ENCODE measurements at regions not wholly inside any gene's neighbourhood (a gene's known extent, or its start where the extent isn't known, plus 50 kb on each side); places are given as distances from the start of the nearest gene placed in this dataset.

DNA sequence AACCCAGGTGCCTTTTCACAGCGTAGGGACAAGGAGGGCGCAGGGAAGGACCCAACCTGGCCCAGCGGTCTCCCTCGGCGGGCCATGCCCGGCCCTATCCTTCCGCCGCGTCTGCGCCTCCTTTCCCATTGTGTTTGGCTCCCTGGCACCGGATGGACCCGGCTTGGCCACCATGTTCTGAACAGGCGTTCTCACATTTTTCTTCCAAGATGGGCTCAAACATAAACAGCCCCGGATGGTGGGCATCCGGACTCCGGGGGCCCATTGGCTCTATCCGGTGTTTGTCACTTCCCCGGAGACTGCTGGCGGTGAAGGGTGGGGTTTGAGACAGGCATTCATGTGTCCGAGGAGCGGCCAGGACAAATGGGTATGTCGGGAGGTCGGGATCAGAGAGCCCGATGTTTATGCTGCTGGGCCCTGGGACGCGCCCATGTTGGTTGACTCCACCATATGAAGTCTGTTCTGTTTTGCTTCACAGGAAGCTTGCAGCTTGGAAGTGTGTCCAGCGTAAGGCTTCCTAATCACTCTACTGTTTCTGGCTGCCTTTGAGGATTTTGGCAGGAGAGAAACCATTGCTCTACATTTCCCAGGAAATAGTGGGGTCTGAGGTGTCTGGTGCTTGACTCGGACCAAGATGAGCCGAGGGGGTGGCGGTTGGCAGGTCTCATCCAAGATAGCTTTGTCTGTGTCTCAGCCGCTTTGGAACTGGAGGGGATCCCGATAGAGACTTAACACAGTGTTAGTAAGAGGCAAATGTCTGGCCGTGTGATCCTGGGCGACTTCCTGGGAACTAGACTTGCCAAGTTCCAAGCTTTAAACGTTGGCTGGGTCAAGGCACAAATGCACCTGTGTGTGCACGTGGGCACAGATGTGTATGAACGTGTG is 188.3 kb downstream of the IRF8 start:
- no peak for DNase-seq (ENCODE audit: low read depth in 4 of 4, low spot score in 2 of 4)

DNA sequence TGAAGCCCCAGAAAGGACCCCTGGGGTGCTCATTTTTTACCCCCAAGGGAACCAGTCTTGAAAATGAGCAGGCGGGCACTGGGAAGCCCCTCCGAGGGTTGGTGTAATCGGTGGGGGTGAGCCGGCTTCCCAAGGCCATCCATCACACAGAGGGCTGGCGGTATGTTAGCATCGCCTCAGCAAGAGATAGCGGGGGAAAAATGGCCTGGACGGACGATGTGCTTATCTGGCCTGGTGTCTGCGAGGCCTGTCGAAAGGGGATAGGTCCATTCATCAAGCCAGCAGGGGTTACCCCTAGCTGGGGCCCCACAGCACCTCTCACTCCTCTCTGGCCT is 188.9 kb downstream of the IRF8 start:
- DNase-seq (ENCODE audit: low read depth in 4 of 4, low spot score in 2 of 4): no peak

DNA sequence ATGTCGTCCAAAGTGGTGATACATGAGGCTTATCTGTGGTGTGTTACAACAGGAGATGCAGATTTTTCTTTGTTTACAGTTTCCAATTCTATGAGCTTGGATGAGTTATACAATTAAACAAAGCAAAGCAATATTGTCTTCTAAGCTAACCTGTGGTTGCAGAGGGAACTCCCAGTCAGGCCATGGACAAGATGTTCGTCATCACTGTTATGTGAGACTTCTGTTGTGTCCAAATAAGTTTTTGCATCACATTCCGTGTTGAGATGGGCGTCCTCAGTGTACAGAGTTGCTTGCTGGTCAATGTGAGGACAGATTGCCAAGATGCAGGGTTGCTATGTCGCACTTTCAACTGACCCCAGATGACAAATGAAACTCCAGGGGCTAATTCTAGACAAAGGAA is 189.3 kb downstream of the IRF8 start:
- no peak for DNase-seq (ENCODE audit: low read depth in 4 of 4, low spot score in 2 of 4)

DNA sequence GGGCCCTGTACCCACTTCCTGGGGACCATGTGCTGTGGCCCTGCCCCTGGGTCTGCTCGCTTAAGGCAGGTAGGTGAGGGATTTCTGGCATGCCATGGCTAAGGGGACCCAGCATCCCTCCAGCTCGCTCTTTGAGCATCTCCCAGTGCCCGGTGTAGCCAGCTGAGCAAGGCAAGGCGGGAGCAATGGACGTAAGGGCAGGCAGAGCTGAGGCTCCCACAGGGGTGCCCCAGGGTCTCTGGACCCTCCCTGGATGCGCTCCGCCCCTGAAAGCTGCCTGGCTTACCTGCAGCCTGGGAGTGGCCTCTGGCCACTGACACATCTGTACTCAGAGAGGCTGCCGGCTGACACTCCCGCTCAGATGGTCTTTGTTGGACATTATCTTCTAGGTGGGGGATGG is 189.9 kb downstream of the IRF8 start:
- DNase-seq (ENCODE audit: low read depth in 4 of 4, low spot score in 2 of 4): no peak

DNA sequence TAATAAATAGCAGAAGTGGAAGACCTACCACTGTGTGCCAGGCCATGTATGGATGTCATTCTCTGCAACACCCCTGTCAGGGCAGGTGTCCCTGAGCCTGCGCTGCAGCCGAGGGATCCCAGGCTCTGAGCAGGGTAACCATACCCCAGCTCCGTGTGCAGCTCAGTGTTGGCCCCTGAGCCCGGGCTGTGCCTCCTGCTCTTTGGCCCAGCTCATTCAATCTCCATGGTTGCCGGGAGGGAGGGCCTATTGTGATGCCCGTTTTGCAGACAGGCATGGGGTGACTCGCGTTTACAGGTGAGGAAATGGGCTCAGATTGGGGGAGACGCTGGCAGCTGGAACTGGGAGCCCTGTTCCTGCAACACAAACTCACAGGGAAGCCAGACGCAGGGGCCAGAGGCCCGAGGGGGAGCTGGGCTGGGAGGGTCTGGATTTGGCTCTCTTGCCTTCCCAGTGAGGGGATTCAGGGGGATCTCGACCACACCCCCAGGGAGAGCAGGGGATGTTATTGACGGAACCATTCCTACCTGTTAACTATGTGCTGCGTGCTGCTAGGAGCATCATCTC is 190.5 kb downstream of the IRF8 start:
- DNase-seq (ENCODE audit: low read depth in 4 of 4, low spot score in 2 of 4): no peak

DNA sequence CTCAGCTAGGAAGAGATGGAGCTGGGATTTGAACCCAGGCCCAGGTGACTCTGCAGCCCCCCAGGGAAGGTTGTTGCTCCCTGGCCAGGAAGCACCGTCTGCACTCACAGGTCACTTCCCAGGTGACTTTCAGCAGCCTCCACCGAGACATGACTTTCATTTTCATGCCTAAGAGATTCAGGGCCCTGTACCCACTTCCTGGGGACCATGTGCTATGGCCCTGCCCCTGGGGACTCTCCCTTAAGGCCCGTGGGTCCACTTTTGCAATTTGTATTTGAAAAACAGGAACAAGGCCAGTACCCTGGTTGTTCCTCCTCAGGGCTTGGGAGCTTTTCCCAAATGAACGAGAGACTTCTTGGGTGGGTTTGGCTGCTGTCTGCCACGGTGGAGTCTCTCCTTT is 191.0 kb downstream of the IRF8 start:
- DNase-seq (ENCODE audit: low read depth in 4 of 4, low spot score in 2 of 4): no peak

DNA sequence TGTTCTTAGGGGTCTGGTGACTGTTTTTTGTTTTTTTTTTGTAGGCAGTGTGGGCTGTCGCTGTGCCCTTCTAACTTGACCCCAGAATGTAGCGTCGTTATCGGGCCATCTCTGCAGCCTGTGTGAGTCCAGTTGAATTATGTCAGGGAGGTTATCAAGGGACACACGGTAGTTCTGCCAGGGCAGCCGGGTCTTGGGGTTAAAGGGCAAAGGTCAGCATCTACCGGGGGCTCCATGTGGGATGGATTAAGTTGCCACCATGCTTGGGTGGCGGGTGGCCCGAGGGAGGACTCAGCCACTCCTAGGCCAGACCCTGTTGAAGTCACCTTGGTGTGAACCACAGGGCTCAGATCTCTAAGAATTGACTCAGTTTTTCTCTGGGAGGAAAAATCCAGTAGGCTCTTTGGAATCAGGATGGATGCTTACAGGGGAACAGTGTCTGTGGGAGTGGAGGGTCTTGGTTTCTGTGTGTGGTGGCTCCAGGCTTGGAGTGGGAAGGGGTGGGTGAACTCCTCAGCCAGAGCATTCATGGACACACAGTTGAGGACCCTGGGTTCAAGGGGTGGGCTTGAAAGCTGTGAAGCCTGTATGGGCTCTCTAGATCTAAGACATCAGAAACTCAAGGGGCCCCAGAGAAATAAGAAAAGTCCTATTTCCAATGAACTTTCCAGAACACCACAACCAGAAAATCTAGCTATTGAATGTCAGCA is 191.7 kb downstream of the IRF8 start:
- no peak for DNase-seq (ENCODE audit: low read depth in 4 of 4, low spot score in 2 of 4)

DNA sequence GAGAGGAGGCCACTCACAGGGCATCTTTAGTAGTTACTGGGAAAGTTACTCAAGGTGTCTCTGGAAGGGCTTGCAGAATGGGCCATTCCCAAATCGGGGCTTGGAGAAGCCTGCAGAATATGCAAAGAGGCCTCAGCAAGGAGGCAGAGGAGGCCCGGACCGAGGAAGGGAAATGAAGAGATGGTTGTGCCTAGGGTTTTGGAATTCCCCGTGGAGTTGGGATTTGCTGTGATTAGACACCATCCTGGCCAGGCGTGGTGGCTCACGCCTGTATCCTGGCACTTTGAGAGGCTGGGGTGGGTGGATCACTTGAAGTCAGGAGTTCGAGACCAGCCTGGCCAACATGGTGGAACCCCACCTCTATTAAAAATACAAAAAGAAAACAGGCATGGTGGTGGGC is 193.0 kb downstream of the IRF8 start:
- no peak for DNase-seq (ENCODE audit: low read depth in 4 of 4, low spot score in 2 of 4)

DNA sequence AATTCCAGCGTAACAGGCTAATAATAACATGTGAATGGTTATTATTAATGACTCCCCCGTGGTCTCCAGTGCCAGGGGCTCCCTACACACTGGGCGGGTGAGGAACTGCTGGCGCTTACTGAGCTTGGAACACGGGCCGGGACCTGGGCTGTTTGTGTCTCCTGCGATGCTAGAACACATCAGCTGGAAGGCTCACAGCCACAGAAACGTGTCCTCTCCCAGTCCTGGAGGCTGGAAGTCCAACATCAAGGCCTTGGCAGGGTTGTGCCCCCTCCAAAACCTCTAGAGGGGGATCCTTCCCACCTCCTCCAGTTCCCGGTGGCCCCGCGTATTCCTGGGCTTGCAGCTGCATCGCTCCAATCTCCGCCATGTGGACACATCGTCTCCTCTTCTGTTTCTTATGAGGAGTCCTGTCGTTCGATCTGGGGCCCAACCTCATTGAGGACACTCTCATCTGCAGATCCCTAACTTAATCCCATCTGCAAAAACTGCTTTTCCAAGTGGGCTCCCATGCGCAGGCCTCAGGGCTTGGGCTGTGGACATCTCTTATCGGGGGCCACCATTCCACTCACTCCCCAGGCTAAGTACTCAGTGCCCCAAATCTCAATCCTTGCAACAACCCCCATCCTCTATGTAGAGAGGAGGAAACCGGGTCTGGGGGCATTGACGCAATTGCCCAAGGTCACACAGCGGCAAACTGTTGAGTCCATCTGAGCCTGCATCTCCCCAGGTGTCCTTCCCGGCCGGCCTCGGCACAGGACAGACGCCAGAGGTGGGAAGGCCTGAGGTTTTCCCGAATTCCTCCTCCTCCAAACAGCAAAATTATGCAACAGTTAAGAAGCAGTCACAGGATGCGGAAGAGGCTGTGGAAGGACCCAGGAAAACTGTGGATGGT is 193.9 kb downstream of the IRF8 start:
- no peak for DNase-seq (ENCODE audit: low read depth in 4 of 4, low spot score in 2 of 4)

DNA sequence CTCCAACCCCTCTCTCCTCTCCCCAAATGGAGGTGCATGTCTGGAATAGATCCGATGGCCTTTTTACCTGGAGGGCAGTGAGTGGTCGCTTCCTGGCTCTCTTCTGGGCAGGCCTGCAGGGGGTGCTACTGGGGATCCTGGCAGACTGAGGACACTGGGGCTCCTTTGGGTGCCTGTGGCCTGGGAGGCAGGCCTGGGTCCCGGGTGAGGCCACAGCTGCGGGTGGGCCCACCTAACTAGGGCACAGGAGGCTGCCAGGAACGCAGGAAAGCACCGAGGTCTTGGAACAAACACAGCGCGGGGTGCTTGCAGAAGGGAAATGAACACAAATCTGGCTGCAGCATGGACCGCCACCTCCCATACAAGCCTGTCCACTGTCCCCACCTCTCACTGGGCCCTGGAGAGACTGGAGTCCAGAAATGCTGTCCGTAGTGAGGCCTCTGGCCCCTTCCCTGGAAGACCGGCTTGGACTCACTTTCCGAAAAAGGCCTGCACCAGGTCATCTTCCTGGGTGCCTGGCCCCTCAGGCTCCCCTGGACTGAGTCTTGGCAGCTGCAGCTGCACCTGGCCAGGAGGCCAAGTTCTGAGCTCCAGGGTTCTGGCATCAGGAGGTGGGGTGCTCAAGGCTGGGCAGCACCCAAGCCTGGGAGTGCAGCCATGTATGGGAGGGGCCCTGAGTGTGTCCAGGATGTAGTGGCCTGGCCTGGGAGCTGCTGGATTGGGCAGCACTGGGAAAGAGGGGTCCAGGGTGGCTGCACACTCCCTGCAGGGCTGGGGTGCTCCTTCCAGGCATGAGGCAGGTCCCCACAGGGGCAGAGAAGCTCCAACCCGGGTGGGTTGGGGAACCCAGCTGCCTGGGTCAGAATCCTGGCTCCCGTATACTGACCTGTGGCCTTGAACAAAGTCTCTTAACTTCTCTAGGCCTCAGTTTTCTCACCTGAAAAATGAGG is 195.1 kb downstream of the IRF8 start:
- DNase-seq (ENCODE audit: low read depth in 4 of 4, low spot score in 2 of 4): no peak

DNA sequence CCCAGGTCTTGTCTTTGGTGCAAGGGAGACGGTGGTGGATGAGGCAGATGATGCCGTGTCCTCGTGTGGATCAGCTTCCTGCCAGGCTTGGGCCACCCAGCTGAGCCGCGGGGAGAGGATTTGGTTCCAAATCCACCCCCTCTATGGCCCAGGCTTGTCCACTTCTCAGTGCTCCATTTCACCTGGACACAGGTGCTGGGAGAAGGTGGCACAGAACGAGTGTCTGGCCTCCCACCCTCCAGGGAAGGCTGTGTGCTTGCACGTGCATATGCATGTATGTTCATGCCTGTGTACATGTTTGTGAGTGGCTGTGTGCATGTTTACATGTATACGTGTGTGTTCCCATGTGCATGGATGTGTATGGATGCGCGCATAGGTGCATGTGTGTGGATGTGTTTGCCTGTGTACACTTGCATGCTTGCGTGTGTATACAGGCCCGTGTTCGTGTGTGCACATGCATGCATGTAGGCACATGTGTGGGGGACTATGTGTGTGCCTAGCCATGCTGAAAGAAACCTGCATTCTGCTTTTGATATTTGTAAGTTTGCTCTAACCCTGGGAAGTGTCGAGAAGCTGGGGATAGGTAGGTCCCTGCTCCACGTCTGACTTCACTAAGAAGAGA is 196.3 kb downstream of the IRF8 start:
- no peak for DNase-seq (ENCODE audit: low read depth in 4 of 4, low spot score in 2 of 4)

DNA sequence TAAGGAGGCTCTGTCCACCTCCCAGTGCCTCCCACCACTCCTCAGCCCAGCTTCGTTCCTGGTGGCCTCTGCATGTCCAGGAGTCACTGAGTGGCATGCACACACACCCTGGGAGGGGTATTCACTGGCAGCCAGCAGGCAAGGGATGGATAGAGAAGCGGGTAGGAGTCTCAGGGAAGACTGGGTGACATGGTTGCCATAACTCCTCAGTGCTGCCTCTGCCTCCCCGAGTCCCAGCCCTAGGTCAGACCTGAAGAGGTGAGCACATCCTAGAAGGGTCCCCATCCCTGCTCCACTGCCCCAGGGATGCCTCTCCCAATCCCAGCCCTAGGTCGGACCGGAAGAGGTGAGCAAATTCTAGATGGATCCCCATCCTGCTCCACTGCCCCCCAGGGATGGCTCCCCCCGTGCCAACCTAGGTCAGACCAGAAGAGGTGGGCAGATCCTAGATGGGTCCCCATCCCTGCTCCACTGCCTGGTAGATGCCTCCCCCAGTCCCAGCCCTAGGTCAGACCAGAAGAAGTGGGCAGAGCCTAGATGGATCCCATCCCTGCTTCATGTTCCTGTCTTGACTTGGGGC is 197.0 kb downstream of the IRF8 start:
- no peak for DNase-seq (ENCODE audit: low read depth in 4 of 4, low spot score in 2 of 4)

DNA sequence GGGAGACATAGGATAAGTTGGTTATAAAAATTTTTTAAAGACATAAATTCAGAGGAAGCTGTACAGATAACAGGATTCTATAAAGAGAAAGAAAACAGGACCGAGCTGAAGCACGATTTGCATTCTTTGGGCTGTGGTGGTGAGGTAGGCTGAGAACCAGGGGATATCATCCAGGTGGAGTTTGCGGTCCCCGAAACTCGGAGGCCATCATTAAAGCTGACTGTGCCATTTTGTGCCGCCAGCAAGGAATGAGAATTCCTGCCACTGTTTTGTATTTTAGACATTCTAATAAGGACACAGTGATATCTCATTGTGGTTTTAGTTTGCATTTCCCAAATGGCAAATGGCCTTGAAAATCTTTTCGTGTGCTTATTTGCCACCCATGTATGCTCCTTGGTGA is 197.9 kb downstream of the IRF8 start:
- DNase-seq (ENCODE audit: low read depth in 4 of 4, low spot score in 2 of 4): no peak

DNA sequence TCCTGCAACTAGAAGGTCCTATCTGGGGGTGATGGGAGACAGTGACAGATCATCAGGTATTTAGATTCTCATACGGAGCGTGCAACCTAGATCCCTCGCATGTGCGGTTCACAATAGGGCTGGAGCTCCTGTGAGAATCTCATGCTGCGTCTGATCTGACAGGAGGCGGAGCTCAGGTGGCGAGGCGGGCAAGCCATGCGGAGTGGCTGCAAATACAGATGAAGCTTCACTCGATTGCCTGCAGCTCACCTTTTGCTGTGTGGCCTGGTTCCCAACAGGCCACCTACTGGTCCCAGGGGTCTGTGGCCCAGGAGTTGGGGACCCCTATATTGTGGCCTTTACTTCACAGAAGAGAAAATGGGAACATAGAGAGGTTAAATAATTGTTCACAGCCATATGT is 200.4 kb downstream of the IRF8 start:
- no peak for DNase-seq (ENCODE audit: low read depth in 4 of 4, low spot score in 2 of 4)

DNA sequence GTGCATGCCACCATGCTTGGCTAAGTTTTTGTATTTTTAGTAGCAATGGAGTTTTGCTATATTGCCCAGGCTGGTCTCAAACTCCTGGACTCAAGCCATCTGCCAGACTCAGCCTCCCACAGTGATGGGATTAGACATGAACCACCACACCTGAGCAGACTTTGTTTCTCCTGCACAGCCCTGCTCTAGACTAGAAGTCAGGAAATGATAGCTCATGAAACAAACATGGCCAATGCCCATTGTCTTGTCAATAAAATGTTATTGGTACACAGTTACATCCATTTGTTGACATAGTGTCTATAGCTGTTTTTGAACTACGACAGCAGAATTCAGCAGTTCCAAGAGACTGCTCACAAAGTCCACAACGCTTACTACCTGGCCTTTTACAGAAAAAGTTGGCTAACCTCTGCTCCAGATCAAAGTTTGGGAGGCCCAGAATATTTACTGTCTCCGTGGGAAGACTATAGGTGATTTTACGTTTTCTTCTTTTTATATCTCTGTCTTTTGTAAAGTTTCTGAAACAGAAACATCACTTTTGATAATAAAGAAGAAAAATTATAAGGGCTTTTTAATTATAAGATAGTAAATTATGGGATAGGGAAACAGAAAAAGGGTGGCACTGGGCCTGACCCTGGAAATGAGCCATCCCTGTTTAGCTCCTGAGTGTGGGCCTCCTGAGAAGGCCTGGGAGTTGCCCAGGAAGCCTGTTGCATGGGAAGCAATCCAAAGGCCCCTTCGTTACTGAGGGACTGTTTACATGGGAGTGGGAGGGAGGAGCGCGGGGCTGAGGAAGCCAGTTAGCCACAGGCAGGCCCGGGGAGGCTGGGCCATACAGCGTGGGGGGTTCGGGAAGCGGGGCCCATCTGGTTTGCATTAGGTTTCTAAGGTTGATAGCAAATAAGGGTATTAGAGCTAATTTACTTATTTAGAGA is 201.5 kb downstream of the IRF8 start:
- no peak for DNase-seq (ENCODE audit: low read depth in 4 of 4, low spot score in 2 of 4)

DNA sequence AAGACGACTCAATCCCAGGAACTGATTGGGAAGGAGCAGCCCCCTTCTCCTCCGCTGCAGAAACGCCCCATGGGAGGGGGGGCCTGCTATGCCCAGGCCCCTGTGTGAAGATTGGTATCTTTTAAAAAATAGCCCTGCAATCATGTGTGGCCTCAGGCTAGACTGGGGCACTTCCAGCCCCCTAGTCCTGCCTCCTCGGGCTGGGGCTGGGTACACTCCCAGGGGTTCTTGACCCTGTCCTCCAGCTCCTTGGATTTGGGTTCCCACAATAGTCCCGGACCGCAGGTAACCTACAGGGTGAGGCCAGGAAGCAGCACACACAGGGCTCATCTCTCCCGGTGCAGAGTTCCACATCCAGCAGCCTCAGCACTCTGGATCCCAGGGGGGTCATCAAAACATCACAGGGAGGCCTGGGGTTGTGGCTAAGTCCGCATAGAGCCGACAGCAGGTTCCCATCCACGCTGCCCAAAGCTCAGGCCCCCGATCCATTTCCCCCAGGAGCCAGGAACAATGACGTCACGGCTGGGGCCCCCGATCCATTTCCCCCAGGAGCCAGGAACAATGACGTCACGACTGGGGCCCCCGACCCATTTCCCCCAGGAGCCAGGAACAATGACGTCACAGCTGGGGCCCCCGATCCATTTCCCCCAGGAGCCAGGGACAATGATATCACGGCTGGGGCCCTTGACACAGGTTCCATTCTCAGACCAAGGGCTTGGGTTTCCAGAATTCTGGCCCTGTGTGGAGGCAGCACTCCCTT is 202.4 kb downstream of the IRF8 start:
- DNase-seq (ENCODE audit: low read depth in 4 of 4, low spot score in 2 of 4): no peak

DNA sequence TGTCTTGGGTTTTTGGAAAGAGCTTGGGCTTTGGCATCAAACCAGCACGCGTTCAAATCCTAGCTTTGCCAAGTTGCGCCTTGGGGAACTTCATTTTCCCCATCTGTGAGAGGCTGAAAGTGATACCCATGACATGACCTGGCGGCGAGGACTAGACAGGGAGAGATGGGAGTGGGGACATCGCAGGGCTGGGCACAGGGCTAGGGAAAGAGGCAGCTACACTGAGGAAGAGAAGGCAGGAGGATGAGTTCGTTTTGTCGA is 202.9 kb downstream of the IRF8 start:
- no peak for DNase-seq (ENCODE audit: low read depth in 4 of 4, low spot score in 2 of 4)

DNA sequence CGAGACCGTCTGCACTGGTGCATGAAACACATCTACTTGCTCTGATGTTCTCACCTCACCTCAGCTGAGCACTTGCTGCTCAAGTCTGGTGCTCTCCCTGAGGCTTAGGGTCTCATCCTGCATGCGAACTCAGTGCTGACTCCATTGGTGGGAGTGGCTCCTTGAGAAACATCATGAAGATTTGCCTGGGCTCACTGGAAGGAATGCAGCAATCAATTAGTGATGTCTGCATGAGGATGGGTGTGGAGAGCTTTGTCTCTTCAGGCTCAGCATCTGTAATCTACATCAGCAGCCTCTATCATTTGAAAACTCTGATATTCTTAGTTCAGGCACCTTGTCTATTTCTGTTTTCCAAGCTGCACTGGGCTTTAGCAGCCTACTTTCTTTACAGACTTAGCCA is 204.4 kb downstream of the IRF8 start:
- DNase-seq (ENCODE audit: low read depth in 4 of 4, low spot score in 2 of 4): no peak
